GM19395 (cell line): ENCODE measurements at regions not wholly inside any gene's neighbourhood (a gene's known extent, or its start where the extent isn't known, plus 50 kb on each side); places are given as distances from the start of the nearest gene placed in this dataset.

Experiments used
- ATAC-seq: cut with Tn5 transposase; IDR thresholded peaks from one replicate; pipeline ENCODE4 v1.9.1; 2021; ENCODE audit warnings: mild to moderate bottlenecking, moderate library complexity; ENCODE audit not compliant: unreplicated experiment

- no peak for ATAC-seq
These were observed 113.2 kb upstream of the FAM9B start for GRCh38 chrX:9147086-9147485.

- ATAC-seq, result no peak
These were observed 113.8 kb upstream of the FAM9B start for GRCh38 chrX:9147726-9148125.

GRCh38 chrX:9148615-9149399 lies 114.9 kb upstream of the FAM9B start:
- ATAC-seq, result no peak

GRCh38 chrX:9149501-9150245 lies 115.7 kb upstream of the FAM9B start:
- ATAC-seq, result no peak

GRCh38 chrX:9151772-9152307 lies 117.9 kb upstream of the FAM9B start:
- no peak for ATAC-seq

GRCh38 chrX:9153300-9153699 lies 119.4 kb upstream of the FAM9B start:
- no peak for ATAC-seq

GRCh38 chrX:9158611-9159010 lies 124.7 kb upstream of the FAM9B start:
- no peak for ATAC-seq

- ATAC-seq, result no peak
These were observed 126.9 kb upstream of the FAM9B start for GRCh38 chrX:9160698-9161329.

- ATAC-seq, result no peak
These were observed 128.8 kb upstream of the FAM9B start for GRCh38 chrX:9162698-9163097.

GRCh38 chrX:9163214-9163709 lies 129.3 kb upstream of the FAM9B start:
- ATAC-seq, result no peak

GRCh38 chrX:9164086-9164485 lies 130.2 kb upstream of the FAM9B start:
- ATAC-seq, result no peak

- ATAC-seq, result no peak
These were observed 130.9 kb upstream of the FAM9B start for GRCh38 chrX:9164533-9165426.

- ATAC-seq, result no peak
These were observed 132.6 kb upstream of the FAM9B start for GRCh38 chrX:9166584-9166944.

- ATAC-seq, result no peak
These were observed 138.0 kb upstream of the FAM9B start for GRCh38 chrX:9171841-9172463.

- ATAC-seq, result no peak
These were observed 138.5 kb upstream of the FAM9B start for GRCh38 chrX:9172464-9172850.

GRCh38 chrX:9180623-9181022 lies 146.7 kb upstream of the FAM9B start:
- no peak for ATAC-seq

- no peak for ATAC-seq
These were observed 148.1 kb upstream of the FAM9B start for GRCh38 chrX:9182041-9182440.

GRCh38 chrX:9183481-9183880 lies 149.6 kb upstream of the FAM9B start:
- ATAC-seq, result no peak

GRCh38 chrX:9184211-9184610 lies 150.3 kb upstream of the FAM9B start:
- no peak for ATAC-seq

GRCh38 chrX:9188117-9188516 lies 154.2 kb upstream of the FAM9B start:
- no peak for ATAC-seq
